Neural crest cell (in vitro differentiated cells): ENCODE measurements at regions not wholly inside any gene's neighbourhood (a gene's known extent, or its start where the extent isn't known, plus 50 kb on each side); places are given as distances from the start of the nearest gene placed in this dataset.
"Not testable (repeated sequence)": the region's sequence is repeated elsewhere in the genome, so short reads cannot be mapped to it uniquely, and the experiment has no call there.

Experiments used
- DNase-seq: peaks from one replicate; pipeline ENCODE4 v3.0.0; 2021; ENCODE audit warnings: low read depth, mixed read lengths, low spot score
- H3K27ac Mint-ChIP-seq: one replicate; pipeline ENCODE4 v1.8.0; 2021; ENCODE audit warnings: mild to moderate bottlenecking, mixed read lengths; ENCODE audit not compliant: unreplicated experiment
- H3K27me3 Mint-ChIP-seq: 2 replicates; pipeline ENCODE4 v1.8.0; 2021; ENCODE audit warnings: low read depth, mild to moderate bottlenecking, mixed read lengths
- H3K36me3 Mint-ChIP-seq: 2 replicates; pipeline ENCODE4 v1.8.0; 2021; ENCODE audit warnings: low read depth, mild to moderate bottlenecking, mixed read lengths
- H3K4me1 Mint-ChIP-seq: 2 replicates; pipeline ENCODE4 v1.8.0; 2021; ENCODE audit warnings: mixed read lengths
- H3K4me3 Mint-ChIP-seq: one replicate; pipeline ENCODE4 v1.8.0; 2021; ENCODE audit warnings: mild to moderate bottlenecking, mixed read lengths
- H3K9me3 Mint-ChIP-seq: 2 replicates; pipeline ENCODE4 v1.8.0; 2021; ENCODE audit warnings: mixed read lengths
- CTCF ChIP-seq: fragments of 200-600 bp; sonication (generic); conservative IDR thresholded peaks from 2 replicates; pipeline ENCODE4 v1.5.0; 2021; ENCODE audit warnings: antibody characterized with exemption, mild to moderate bottlenecking

- Mint-ChIP-seq H3K4me3 (no peak overlapping the region), H3K9me3 (peaks cover 41% of the 10 kb centered on the region), H3K4me1 (no peaks in the 10 kb centered on the region), H3K36me3 (peaks cover 17% of the 10 kb centered on the region), H3K27me3 (no peaks in the 10 kb centered on the region), H3K27ac (no peak overlapping the region)
- no peak for DNase-seq
- no peak for TF ChIP-seq CTCF
These were observed 2138.3 kb upstream of the DEFB115 start for GRCh38 chr20:29119141-29119540.

- not testable (repeated sequence) for H3K27me3 Mint-ChIP-seq, H3K4me1 Mint-ChIP-seq, DNase-seq, H3K27ac Mint-ChIP-seq, H3K4me3 Mint-ChIP-seq
- Mint-ChIP-seq H3K9me3 (peaks cover 43% of the 10 kb centered on the region), H3K36me3 (peaks cover 19% of the 10 kb centered on the region)
These were observed 2137.8 kb upstream of the DEFB115 start for GRCh38 chr20:29119684-29120083.

- DNase-seq, H3K27me3 Mint-ChIP-seq, H3K4me3 Mint-ChIP-seq, H3K4me1 Mint-ChIP-seq, H3K27ac Mint-ChIP-seq: not testable (repeated sequence)
- peaks cover 23% of the 10 kb centered on the region for H3K36me3 Mint-ChIP-seq
- peaks cover 46% of the 10 kb centered on the region for H3K9me3 Mint-ChIP-seq
These were observed 2137.4 kb upstream of the DEFB115 start for GRCh38 chr20:29120088-29120487.

GRCh38 chr20:29120575-29120974, 2136.9 kb upstream of the DEFB115 start:
- H3K4me1 Mint-ChIP-seq, H3K27ac Mint-ChIP-seq, H3K27me3 Mint-ChIP-seq, DNase-seq, H3K4me3 Mint-ChIP-seq: not testable (repeated sequence)
- peaks cover 44% of the 10 kb centered on the region for H3K9me3 Mint-ChIP-seq
- H3K36me3 Mint-ChIP-seq: peaks cover 23% of the 10 kb centered on the region

GRCh38 chr20:29122784-29123183, 2134.7 kb upstream of the DEFB115 start:
- H3K9me3 Mint-ChIP-seq: peaks cover 35% of the 10 kb centered on the region
- H3K36me3 Mint-ChIP-seq: peaks cover 19% of the 10 kb centered on the region
- not testable (repeated sequence) for H3K4me3 Mint-ChIP-seq, DNase-seq, H3K4me1 Mint-ChIP-seq, H3K27me3 Mint-ChIP-seq, H3K27ac Mint-ChIP-seq

- peaks cover 33% of the 10 kb centered on the region for H3K9me3 Mint-ChIP-seq
- H3K27me3 Mint-ChIP-seq: no peaks in the 10 kb centered on the region
- no peak for TF ChIP-seq CTCF
- no peak overlapping the region for H3K4me3 Mint-ChIP-seq
- no peak overlapping the region for H3K27ac Mint-ChIP-seq
- no peak for DNase-seq
- no peaks in the 10 kb centered on the region for H3K4me1 Mint-ChIP-seq
- peaks cover 17% of the 10 kb centered on the region for H3K36me3 Mint-ChIP-seq
These were observed 2133.6 kb upstream of the DEFB115 start for GRCh38 chr20:29123861-29124260.
